Fibroblast of lung (primary cell): ENCODE measurements at regions not wholly inside any gene's neighbourhood (a gene's known extent, or its start where the extent isn't known, plus 50 kb on each side); places are given as distances from the start of the nearest gene placed in this dataset.

ENCODE experiments used
- EZH2 ChIP-seq: IDR thresholded peaks from 2 replicates; pipeline ENCODE4 v1.5.1; 2012; ENCODE audit warnings: low read length, control low read depth, mild to moderate bottlenecking; ENCODE audit errors: missing control alignments
- TF ChIP-seq, protein P1 (sequence below), 2 donors: IDR thresholded peaks in 1 of 2; conservative IDR thresholded peaks in 1 of 2; 1 replicate in 1 of 2; 2 replicates in 1 of 2; pipeline ENCODE4 v1.5.1; 2011 to 2012; ENCODE audit warnings: low read length in 2 of 2, control low read depth in 1 of 2, inconsistent platforms in 1 of 2, low read depth in 1 of 2, mild to moderate bottlenecking in 1 of 2

DNA sequence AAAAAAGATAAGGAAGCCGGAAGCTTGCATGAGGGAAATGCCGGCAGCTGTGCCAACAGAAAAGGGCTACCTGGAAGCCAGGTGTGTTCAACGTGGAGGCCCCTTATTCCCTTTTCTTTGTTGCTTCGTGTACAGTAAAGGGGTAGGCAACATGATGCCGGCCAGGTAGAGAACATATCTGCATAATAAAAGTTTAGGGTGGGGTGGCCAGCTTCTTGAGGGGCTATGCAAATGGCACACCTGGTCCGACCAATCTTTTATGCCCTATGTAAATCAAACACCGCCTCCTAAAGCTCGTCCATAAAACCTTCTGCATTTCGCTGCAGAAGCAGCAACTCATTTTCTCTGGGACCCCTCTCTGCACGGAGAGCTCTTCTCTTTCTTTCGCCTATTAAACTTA is 911.6 kb downstream of the KCNJ2 start:
- TF ChIP-seq, protein P1, sequence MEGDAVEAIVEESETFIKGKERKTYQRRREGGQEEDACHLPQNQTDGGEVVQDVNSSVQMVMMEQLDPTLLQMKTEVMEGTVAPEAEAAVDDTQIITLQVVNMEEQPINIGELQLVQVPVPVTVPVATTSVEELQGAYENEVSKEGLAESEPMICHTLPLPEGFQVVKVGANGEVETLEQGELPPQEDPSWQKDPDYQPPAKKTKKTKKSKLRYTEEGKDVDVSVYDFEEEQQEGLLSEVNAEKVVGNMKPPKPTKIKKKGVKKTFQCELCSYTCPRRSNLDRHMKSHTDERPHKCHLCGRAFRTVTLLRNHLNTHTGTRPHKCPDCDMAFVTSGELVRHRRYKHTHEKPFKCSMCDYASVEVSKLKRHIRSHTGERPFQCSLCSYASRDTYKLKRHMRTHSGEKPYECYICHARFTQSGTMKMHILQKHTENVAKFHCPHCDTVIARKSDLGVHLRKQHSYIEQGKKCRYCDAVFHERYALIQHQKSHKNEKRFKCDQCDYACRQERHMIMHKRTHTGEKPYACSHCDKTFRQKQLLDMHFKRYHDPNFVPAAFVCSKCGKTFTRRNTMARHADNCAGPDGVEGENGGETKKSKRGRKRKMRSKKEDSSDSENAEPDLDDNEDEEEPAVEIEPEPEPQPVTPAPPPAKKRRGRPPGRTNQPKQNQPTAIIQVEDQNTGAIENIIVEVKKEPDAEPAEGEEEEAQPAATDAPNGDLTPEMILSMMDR (conservative IDR thresholded peaks at IDR 0.05 in 1 of 2, IDR thresholded peaks at IDR 0.05 in 1 of 2; ENCODE audit: low read depth in 1 of 2, low read length in 2 of 2), result no peak
- no peak for TF ChIP-seq EZH2
